SK-N-SH (cell line): ENCODE measurements at regions not wholly inside any gene's neighbourhood (a gene's known extent, or its start where the extent isn't known, plus 50 kb on each side); places are given as distances from the start of the nearest gene placed in this dataset.

ENCODE experiments used
- CTCF ChIA-PET: fragments of 300-600, 350-600 bp; formaldehyde crosslinking; extraction: SDS; loops from one replicate; lab custom pipeline; 2021; lab: Yijun Ruan, JAX
- POLR2A ChIA-PET: fragments of 350-600 bp; sonication (Branson Sonifier 250); formaldehyde crosslinking; extraction: SDS; loops from one replicate; lab custom pipeline; 2020; ENCODE audit warnings: antibody characterized with exemption, inconsistent platforms; lab: Yijun Ruan, JAX
- DNase-seq: peaks from one replicate; pipeline ENCODE4 v3.0.0; 2012
- H2AFZ ChIP-seq: fragments of 200-600 bp; sonication (generic); 2 replicates; pipeline ENCODE4 v1.8.1; 2016; ENCODE audit warnings: antibody characterized with exemption, mild to moderate bottlenecking, low read depth
- H3F3A ChIP-seq: fragments of 200-600 bp; sonication (generic); replicated peaks from 2 replicates; pipeline ENCODE3; 2016; ENCODE audit warnings: antibody characterized with exemption, mild to moderate bottlenecking; ENCODE audit not compliant: insufficient read depth
- H3K27ac ChIP-seq, 2 experiments: fragments of 200-500 bp in 1 of 2; fragments of 200-600 bp in 1 of 2; sonication (Bioruptor generic) in 1 of 2; sonication (generic), shearing (Covaris generic) in 1 of 2; 2 replicates each; pipeline versions ENCODE4 v1.5.1 to v1.6.1; 2014 to 2016; ENCODE audit warnings: low read depth in 2 of 2, inconsistent platforms in 1 of 2, low read length in 1 of 2, mild to moderate bottlenecking in 1 of 2, mixed read lengths in 1 of 2
- H3K27me3 ChIP-seq: fragments of 200-600 bp; sonication (generic), shearing (Covaris generic); 2 replicates; pipeline ENCODE4 v1.6.1; 2016; ENCODE audit warnings: mixed run types; ENCODE audit not compliant: insufficient read depth
- H3K36me3 ChIP-seq, 2 experiments: fragments of 200-500 bp in 1 of 2; fragments of 200-600 bp in 1 of 2; sonication (Bioruptor generic) in 1 of 2; sonication (generic) in 1 of 2; replicated peaks in 1 of 2; 2 replicates each; pipeline versions ENCODE3 to v1.5.1; 2014 to 2016; ENCODE audit warnings: low read length in 1 of 2, mild to moderate bottlenecking in 1 of 2; ENCODE audit not compliant: insufficient read depth in 2 of 2, control insufficient read depth in 1 of 2
- H3K4me1 ChIP-seq, 2 experiments: fragments of 200-500 bp in 1 of 2; fragments of 200-600 bp in 1 of 2; sonication (Bioruptor generic) in 1 of 2; sonication (generic), shearing (Covaris generic) in 1 of 2; 2 replicates each; pipeline versions ENCODE4 v1.5.1 to v1.6.1; 2014 to 2016; ENCODE audit warnings: low read depth in 1 of 2, low read length in 1 of 2, mixed run types in 1 of 2; ENCODE audit not compliant: insufficient read depth in 2 of 2, control insufficient read depth in 1 of 2
- H3K4me2 ChIP-seq: fragments of 200-600 bp; sonication (generic), shearing (Covaris generic); 2 replicates; pipeline ENCODE4 v1.6.1; 2017; ENCODE audit warnings: mixed run types
- H3K4me3 ChIP-seq, 2 experiments: fragments of 200-500 bp in 1 of 2; fragments of 200-600 bp in 1 of 2; sonication (Bioruptor generic) in 1 of 2; sonication (generic), shearing (Covaris generic) in 1 of 2; 2 replicates each; pipeline versions ENCODE4 v1.5.1 to v1.8.1; 2014 to 2016; ENCODE audit warnings: low read depth in 2 of 2, inconsistent platforms in 1 of 2, low read length in 1 of 2, mild to moderate bottlenecking in 1 of 2, mixed read lengths in 1 of 2, moderate library complexity in 1 of 2
- H3K79me2 ChIP-seq: fragments of 200-600 bp; sonication (generic); 2 replicates; pipeline ENCODE4 v1.8.1; 2017; ENCODE audit warnings: mild to moderate bottlenecking; ENCODE audit not compliant: insufficient read depth
- H3K9ac ChIP-seq: fragments of 200-600 bp; sonication (generic); 2 replicates; pipeline ENCODE4 v1.6.1; 2017; ENCODE audit warnings: mixed run types
- H3K9me2 ChIP-seq: fragments of 200-600 bp; sonication (generic); 2 replicates; pipeline ENCODE4 v1.6.1; 2017; ENCODE audit warnings: mixed run types
- H3K9me3 ChIP-seq: fragments of 200-600 bp; sonication (generic); 2 replicates; pipeline ENCODE4 v1.6.1; 2017; ENCODE audit warnings: mixed run types, mild to moderate bottlenecking, moderate library complexity
- H4K20me1 ChIP-seq: fragments of 200-600 bp; sonication (generic); 2 replicates; pipeline ENCODE4 v1.6.1; 2017; ENCODE audit warnings: mild to moderate bottlenecking, mixed run types; ENCODE audit not compliant: insufficient read depth
- FOSL2 ChIP-seq: IDR thresholded peaks from 2 replicates; pipeline ENCODE4 v1.4.0; 2012; ENCODE audit warnings: low read depth, mild to moderate bottlenecking, moderate library complexity, borderline replicate concordance
- JUND ChIP-seq: IDR thresholded peaks from 2 replicates; pipeline ENCODE4 v1.4.0; 2012
- MXI1 ChIP-seq: IDR thresholded peaks from 2 replicates; pipeline ENCODE4 v1.6.1; 2012; ENCODE audit warnings: mild to moderate bottlenecking, low read depth, low read length, improper control_type of control experiment
- NRF1 ChIP-seq: IDR thresholded peaks from 2 replicates; pipeline ENCODE4 v1.6.1; 2012; ENCODE audit warnings: low read depth, mild to moderate bottlenecking, low read length
- POLR2AphosphoS5 ChIP-seq: IDR thresholded peaks from 2 replicates; pipeline ENCODE4 v1.6.1; 2012; ENCODE audit warnings: low read depth, low read length
- RFX5 ChIP-seq: IDR thresholded peaks from 2 replicates; pipeline ENCODE4 v1.6.1; 2012; ENCODE audit warnings: mild to moderate bottlenecking, improper control_type of control experiment, low read length
- RXRA ChIP-seq: IDR thresholded peaks from 2 replicates; pipeline ENCODE4 v1.4.0; 2012; ENCODE audit warnings: low read depth, mild to moderate bottlenecking, borderline replicate concordance
- SIN3A ChIP-seq: IDR thresholded peaks from 2 replicates; pipeline ENCODE4 v1.6.1; 2012; ENCODE audit warnings: low read depth, mild to moderate bottlenecking, low read length, moderate library complexity, borderline replicate concordance
- YY1 ChIP-seq: IDR thresholded peaks from 2 replicates; pipeline ENCODE4 v1.4.0; 2012; ENCODE audit warnings: low read depth, mild to moderate bottlenecking
- WGBS: methylation state at CpG from one replicate; pipeline ENCODE4 v1.1.6; 2017; ENCODE audit warnings: low lambda C conversion rate; 5-methylcytosine and 5-hydroxymethylcytosine counted together
- TF ChIP-seq, protein P1 (sequence below): fragments of 150-350 bp; IDR thresholded peaks from 2 replicates; pipeline ENCODE4 v1.6.1; 2016; ENCODE audit warnings: mild to moderate bottlenecking, low read depth, low read length
- TF ChIP-seq, protein P2 (sequence below): IDR thresholded peaks from 2 replicates; pipeline ENCODE4; 2012
- TF ChIP-seq, protein P3 (sequence below): IDR thresholded peaks from 2 replicates; pipeline ENCODE4 v1.4.0; 2012; ENCODE audit warnings: low read depth
- TF ChIP-seq, protein P4 (sequence below): fragments of 150-350 bp; IDR thresholded peaks from 2 replicates; pipeline ENCODE4 v1.6.1; 2017; ENCODE audit warnings: antibody characterized with exemption, low read length, low read depth, borderline replicate concordance

DNA sequence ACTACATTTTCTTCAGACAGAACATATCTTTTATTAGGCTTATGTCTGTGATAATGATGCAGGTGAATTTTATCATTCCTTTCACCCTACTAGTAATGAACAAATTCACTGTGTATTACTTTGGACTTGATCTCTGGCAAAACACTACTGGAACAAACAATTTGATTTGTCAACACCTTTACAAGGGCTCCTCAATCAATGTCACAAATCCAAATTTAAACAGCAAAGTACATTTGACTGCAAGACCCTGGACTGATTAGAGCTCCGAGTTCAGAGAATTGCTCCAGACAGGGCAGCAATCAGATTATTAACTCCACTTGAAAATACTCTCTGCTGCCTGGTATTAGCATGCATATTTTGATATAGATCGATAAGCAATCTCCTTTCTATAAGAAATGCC lies 547.6 kb upstream of the SALL1 start:
- ChIA-PET CTCF (interaction anchor here (0.7 to 1.7 kb wide), 2 partner anchors 15 to 525 kb away, joined by 3 to 7 read pairs; no protein-coding TSS in a partner anchor), POLR2A (no interaction called here)
- 12% methylated on average over 2 of the region's 2 CpGs for WGBS

DNA sequence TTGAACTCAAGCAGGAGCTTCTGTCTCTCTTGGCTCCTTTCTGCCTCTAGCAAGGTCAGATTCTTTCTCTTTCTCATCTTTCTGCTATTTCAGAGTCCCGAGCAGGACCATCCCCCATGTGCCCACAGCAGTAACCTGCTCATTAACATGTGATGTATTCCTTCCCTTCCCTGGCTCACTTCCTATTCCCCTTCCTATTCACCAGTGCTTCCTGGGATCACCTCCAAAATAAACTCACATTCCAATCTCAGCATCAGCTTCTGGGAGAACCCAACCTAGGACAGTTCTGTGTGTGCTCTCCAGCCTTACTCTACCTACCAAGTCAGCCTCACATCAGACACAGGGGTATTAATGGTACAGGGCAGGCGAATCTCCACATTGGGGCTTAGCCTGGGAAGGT lies 546.4 kb upstream of the SALL1 start:
- 11% methylated on average over 2 of the region's 2 CpGs for WGBS
- no peak overlapping the region for H3K4me2 ChIP-seq
- H3K9me3 ChIP-seq = no peaks in the 10 kb centered on the region; the same call in 1 of the 2 replicates
- no peak overlapping the region for H3K4me3 ChIP-seq
- no peak overlapping the region for H3K27ac ChIP-seq
- H3K36me3 ChIP-seq = no peaks in the 10 kb centered on the region
- H3K27me3 ChIP-seq = no peaks in the 10 kb centered on the region
- ChIA-PET POLR2A (no interaction called here), CTCF (interaction anchor here (1.7 kb wide), 1 partner anchor 14 kb away, joined by 7 read pairs; no protein-coding TSS in a partner anchor)
- no peaks in the 10 kb centered on the region for H3K9me2 ChIP-seq
- H3K4me1 ChIP-seq = no peaks in the 10 kb centered on the region
- TF ChIP-seq POLR2AphosphoS5 (no peak), RXRA (no peak), RFX5 (no peak), NRF1 (no peak), YY1 (no peak)
- DNase-seq = no peak
- no peaks in the 10 kb centered on the region for H3F3A ChIP-seq
- H4K20me1 ChIP-seq = no peaks in the 10 kb centered on the region
- H3K9ac ChIP-seq = no peak overlapping the region
- no peak overlapping the region for H2AFZ ChIP-seq
- no peaks in the 10 kb centered on the region for H3K79me2 ChIP-seq

More for the DNA sequence above, 547.6 kb upstream of the SALL1 start:
- no peak for TF ChIP-seq FOSL2
- no peak for TF ChIP-seq JUND
- TF ChIP-seq, protein P1, sequence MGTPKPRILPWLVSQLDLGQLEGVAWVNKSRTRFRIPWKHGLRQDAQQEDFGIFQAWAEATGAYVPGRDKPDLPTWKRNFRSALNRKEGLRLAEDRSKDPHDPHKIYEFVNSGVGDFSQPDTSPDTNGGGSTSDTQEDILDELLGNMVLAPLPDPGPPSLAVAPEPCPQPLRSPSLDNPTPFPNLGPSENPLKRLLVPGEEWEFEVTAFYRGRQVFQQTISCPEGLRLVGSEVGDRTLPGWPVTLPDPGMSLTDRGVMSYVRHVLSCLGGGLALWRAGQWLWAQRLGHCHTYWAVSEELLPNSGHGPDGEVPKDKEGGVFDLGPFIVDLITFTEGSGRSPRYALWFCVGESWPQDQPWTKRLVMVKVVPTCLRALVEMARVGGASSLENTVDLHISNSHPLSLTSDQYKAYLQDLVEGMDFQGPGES = no peak
- TF ChIP-seq, protein P2, sequence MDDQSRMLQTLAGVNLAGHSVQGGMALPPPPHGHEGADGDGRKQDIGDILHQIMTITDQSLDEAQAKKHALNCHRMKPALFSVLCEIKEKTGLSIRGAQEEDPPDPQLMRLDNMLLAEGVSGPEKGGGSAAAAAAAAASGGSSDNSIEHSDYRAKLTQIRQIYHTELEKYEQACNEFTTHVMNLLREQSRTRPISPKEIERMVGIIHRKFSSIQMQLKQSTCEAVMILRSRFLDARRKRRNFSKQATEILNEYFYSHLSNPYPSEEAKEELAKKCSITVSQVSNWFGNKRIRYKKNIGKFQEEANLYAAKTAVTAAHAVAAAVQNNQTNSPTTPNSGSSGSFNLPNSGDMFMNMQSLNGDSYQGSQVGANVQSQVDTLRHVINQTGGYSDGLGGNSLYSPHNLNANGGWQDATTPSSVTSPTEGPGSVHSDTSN = no peak
- TF ChIP-seq SIN3A = no peak
- TF ChIP-seq, protein P3, sequence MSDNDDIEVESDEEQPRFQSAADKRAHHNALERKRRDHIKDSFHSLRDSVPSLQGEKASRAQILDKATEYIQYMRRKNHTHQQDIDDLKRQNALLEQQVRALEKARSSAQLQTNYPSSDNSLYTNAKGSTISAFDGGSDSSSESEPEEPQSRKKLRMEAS = no peak
- no peak for TF ChIP-seq MXI1
- TF ChIP-seq, protein P4, sequence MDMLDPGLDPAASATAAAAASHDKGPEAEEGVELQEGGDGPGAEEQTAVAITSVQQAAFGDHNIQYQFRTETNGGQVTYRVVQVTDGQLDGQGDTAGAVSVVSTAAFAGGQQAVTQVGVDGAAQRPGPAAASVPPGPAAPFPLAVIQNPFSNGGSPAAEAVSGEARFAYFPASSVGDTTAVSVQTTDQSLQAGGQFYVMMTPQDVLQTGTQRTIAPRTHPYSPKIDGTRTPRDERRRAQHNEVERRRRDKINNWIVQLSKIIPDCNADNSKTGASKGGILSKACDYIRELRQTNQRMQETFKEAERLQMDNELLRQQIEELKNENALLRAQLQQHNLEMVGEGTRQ = no peak
- Histone ChIP-seq H3K4me3 (no peak overlapping the region), H4K20me1 (no peaks in the 10 kb centered on the region), H3K36me3 (no peaks in the 10 kb centered on the region), H3K27ac (no peak overlapping the region), H3K4me2 (no peak overlapping the region), H3K9me2 (no peaks in the 10 kb centered on the region), H3K9me3 (no peaks in the 10 kb centered on the region; the same call in 1 of the 2 replicates), H3K9ac (no peak overlapping the region), H2AFZ (no peak overlapping the region), H3F3A (no peaks in the 10 kb centered on the region), H3K27me3 (no peaks in the 10 kb centered on the region), H3K4me1 (no peaks in the 10 kb centered on the region), H3K79me2 (no peaks in the 10 kb centered on the region)
- no peak for DNase-seq
